NCI-H460 (cell line): ENCODE measurements at regions not wholly inside any gene's neighbourhood (a gene's known extent, or its start where the extent isn't known, plus 50 kb on each side); places are given as distances from the start of the nearest gene placed in this dataset.

Experiments
- DNase-seq: peaks from one replicate; pipeline ENCODE4 v3.0.0-alpha.2; 2016; ENCODE audit warnings: low read depth; ENCODE audit errors: extremely low read depth

DNA sequence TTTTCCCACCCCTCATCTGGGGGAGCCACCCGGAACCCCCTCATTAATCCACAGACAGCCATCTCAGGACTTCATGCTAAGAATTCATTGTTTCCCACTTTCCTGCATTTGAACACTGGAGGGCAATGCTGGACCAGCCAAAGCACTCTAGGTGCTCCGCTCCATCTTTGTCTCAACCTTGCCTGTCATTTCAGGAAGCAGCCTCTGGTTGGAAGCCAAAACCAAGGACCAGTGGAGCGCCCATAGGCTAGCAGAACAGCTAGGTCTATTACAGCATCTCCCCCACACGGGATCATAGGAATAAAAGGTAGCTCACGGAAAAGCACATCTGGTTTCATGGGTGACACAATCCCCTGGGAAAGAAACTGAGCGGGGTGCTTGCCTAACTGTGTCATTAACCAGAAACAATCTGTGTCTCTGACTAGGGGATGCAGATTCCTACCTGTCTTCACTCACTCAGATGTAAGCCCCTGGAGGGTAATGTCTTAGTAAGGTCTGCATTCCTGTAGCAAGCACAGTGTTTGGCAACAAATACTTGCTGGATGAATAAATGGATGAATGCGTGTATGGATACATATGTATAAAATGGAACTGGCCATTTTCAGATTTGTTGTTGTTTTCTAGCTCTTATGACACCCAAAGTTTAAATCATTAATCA, 197.0 kb downstream of the DAD1 start:
- DNase-seq, result peak; percentile 68

DNA sequence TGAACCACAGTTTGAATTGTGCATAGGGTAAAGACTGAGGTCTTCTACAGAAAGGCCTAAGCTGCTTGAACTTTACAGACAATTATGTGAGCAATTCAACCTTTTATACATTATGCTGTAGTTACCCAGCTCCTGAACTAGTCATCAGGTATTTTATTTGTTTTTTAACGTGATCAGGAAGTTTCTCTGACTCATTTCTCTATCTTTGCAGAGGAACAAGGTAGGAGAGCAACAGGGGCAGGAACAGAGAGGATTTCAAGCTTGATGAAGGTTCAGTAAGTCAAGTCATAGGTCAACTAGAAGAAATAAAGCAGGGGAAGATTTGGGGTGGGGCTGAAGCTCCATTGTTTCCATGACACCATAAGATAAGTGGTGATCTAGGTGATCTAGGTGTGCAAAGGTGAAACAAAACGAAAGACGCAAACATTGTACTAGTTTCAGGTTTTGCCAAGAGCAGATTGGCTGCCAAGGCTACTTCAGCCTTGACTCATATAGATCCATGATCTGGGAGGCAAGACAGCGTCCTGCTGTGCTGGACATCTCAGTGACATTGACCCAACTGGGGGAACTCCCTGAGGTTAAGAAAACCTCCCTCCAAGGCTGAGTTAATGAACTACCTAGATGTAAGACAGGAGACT, 198.1 kb downstream of the DAD1 start:
- DNase-seq, result no peak

DNA sequence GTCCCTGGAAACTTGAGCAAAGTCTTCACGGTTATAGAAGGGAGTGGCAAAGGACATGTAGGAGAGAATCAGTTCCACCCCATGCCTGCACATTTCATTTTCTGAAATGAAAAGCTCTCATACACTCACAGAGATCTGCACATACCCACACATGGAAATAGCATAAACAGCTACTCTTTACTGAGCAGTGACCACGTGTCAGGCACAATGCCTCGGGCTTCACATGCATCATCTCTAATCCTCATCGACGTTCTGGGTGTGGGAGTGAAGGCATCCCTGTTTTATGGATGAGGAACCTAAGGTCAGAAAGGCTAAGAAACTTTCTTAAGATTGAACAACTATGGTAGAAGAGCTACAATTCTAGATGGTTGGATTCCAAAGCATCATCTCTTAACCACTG, 198.8 kb downstream of the DAD1 start:
- no peak for DNase-seq

DNA sequence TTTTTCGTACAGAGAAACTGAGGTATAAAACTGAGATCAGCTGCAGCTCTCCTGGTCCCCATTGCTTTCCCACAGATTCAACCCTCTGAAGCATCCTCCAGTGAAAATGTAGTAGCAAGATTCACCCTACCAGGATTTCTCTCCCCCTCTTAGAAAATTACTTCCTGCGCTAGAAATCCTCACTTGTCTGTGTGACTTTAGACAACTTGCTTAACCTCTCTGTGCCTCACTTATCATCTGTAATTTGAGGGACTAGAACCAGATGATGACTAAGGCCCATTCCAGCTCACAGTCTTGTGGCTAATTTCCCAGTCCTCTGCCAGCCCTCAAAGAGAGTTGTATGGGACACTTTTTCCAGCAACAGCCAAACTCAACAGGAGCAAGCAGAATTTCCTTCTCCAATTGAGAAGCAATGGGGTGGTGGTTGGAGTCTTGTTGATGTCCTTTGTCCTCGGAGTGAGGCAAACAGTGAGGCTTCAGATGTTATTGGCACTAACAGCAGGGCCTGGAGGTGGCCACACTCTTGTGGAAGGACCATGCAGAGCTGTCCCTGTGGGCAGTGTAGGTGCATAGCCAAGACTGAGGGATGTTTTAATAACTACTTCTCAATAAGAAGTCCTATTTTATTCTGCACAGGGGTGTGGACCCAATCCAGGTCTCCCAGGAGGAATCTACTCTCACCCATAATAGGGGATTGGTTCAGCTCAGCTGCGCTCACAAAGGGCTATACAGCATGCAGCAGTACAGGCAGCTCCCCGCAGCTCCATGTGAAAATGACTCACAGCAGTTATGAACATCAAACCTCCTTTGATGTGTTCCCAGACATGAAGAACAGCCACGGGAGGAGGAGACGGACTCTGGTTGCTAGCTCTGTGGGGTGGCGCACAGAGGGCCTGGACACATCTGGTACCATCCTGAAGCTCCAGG, 200.1 kb downstream of the DAD1 start:
- peak; percentile 77 for DNase-seq

DNA sequence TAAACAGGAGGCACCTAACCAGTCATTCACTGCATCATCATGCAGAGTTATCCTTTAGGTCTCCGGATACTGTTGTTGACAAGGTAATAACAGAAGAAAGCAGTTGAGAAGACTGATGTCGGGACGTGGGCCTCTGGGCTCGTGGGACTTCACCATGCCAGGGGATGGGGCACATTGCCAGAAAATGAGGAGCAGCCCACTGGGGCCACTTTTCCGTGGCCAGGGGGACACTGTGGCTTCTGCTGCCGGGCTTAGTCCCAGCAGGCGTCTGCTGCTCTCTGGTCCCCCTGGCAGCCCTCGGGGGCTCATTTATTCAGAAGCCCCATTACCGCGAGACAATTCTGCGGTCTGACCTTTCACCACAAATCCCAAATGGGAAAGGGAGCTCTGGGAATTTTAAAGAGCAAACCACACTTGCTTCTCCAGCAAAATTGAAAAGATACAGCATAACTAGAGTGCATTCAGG, 201.2 kb downstream of the DAD1 start:
- no peak for DNase-seq

DNA sequence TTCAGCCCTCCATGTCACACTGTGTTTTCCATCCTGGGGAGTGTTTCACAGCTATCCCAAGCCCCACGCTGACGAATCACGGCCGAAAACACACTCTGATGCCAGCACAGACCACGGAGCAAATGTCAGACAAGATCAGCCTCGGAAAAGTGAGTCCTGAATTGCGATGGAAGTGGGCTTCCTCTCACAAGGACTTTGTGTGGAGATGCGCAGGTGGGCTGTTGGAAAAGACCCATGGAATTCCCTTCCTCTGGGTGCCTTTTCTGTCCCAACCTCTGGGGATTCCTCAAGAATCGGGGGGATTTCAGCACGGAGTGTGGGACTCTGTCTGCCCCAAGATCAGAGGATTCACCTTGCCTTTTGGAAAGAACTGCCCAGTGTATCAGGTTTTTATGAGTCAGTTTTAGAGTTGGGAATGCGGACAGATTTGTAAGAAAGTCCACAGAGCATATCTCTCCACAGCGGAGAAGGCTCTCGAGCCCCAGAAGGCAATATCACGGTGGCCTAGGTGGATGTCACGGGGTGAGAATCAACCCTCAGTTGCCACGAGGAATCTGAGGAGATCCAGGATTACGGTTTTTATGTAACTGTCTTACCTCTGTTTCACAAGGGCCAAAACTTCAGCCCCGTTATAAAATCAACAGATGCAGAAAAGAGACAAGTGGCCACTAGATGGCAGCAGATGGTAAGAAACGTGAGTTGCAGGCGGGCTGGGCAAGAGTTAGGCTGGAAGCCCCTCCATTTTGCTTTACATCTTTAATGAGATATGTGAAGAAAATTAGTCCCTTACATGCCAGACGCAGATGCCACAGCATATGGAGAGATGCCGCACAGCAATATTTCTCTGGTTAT, 201.9 kb downstream of the DAD1 start:
- peak; percentile 80 for DNase-seq

DNA sequence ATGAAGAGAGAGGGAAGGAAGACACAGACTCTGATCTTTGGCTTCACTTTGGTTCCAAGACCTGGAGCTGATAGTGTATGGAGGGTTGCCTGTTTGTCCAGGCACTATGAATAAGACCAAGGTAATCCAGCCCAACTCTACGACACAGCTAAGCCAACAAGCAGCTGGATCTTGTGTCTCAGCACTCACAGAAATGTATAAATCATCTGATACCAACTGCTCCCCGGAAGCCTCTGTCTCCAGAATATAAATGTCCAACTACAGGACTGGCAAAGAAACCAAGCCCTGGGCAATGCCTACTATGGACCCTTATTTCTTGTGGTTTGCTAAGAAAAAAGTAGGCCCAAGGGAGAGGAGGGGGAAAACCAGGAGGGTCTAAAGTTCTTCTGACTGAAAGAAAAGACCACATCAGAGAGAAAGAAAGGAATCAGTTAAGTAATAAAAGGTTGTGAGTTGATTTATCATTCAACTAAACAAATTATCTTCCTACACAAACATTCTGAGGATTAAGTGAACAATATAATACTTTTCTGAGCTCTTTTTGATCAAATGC, 204.0 kb downstream of the DAD1 start:
- no peak for DNase-seq

DNA sequence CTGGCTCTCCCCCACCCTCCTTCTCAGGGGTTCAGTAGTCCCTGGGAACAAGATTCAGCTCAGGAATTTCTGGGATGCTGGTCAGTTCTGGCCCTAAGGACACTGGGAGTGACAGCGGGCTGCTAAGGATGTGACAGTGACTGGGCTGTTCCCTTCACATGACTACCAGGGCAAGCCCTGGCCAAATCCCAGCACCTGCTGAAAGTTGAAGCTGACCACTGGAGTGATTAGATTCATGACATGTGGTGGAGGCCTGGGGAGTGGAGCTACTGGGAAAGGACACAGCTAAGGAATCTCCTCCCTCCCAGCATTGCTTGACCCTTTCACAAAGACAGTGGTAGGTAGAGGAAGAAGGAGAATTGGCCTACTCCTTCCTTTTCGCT, 204.9 kb downstream of the DAD1 start:
- no peak for DNase-seq

DNA sequence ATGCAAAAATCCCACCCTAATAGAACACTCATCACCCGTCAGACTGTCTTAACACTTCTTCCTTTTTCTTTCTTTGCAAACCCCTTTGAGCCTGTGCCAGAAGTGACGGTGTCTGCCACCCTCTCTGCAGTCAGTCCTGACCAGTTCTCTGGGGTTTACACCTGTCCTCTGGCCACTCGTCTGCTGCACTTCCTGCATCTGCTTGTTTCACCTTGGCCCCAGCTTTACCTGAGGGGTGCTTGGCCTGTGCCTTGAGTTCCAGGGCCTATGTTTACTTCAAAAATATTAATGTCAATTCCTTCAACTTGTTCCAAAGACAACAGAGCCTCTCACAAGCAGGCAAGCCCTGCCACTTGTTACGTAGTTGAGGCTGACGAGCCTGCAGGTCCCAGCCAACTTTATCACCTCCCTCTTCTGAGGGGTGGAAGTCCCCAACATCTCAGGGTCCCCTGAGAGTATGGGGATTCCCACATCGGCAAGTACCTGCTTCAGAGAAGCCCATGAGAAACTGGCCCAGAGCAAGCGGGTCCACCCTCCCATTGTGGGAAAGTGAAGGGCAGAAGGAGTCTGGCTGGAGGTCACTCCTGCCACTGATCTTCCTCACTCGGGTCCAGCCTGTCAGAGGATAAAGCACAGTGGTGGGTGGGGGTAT, 205.4 kb downstream of the DAD1 start:
- DNase-seq, result no peak

DNA sequence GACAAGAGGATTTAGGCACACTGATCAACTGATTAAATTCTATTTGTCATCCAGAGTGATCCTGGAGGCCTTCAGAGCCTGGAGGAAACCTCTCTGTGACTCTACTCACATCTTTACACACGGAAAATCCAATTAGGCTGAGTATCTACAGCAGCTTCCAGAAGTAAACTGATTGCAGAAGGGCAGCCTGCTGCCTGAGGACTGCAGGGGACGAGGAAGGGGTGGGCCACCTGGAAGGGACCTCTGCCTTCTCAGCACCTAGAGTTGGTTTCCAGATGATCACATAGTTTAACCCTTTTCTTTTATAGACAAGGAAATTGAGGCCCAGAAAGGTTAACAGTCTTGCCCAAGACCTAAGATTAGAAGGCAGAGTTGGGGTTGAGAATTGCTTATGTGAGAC, 206.1 kb downstream of the DAD1 start:
- no peak for DNase-seq

DNA sequence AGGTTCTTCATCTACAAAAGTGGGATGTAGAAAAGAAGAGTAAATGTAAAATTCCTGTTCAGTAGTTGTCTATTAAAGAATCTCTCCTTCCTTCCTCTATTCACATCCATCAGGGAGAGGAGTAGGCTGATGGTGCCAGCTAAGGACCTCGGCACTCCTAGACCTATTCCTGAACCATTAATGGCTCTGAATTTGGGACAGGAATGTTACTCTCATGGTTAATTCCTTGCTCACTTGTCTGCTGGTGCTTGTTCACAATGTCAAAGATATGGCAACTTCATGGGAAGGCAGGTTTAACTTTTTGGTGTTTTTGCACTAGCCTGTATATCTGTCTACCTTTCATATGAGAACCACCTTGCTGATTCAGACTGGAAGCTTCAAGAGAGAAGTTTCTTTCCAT, 206.6 kb downstream of the DAD1 start:
- DNase-seq, result no peak

DNA sequence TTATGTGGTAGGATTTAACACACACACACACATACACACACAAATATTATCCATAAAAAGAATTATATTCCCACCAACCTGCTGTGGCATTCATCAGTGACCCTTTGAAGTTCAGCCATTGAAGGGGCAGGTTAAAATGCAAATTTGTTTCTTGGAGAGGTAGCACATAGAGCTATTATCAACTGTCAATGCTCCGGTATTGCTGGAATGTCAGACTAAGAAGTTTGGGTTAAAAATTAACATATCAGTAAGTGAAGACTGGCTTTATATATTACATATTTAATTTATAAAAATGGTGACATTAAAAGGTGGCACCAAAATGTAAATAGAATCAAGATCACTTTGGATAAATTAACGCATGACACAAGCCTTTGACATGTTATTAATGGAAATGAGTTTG, 207.3 kb downstream of the DAD1 start:
- DNase-seq, result no peak

DNA sequence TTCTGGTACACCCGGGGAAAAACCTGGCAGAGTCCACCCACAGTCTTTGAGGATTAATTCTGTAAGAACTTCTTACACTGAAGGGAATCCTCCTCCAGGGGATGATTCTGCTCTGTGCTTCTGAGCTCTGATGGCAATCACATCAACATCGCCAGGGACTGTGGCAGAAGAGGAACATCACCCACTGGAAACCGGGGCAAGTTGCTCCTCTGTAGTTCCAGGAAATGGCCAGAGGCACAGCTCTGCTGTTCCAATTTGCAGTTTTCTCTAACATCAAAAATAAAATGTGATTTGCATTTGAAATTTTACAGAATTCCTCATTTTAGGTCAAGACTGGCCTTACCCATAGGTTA, 207.6 kb downstream of the DAD1 start:
- no peak for DNase-seq

DNA sequence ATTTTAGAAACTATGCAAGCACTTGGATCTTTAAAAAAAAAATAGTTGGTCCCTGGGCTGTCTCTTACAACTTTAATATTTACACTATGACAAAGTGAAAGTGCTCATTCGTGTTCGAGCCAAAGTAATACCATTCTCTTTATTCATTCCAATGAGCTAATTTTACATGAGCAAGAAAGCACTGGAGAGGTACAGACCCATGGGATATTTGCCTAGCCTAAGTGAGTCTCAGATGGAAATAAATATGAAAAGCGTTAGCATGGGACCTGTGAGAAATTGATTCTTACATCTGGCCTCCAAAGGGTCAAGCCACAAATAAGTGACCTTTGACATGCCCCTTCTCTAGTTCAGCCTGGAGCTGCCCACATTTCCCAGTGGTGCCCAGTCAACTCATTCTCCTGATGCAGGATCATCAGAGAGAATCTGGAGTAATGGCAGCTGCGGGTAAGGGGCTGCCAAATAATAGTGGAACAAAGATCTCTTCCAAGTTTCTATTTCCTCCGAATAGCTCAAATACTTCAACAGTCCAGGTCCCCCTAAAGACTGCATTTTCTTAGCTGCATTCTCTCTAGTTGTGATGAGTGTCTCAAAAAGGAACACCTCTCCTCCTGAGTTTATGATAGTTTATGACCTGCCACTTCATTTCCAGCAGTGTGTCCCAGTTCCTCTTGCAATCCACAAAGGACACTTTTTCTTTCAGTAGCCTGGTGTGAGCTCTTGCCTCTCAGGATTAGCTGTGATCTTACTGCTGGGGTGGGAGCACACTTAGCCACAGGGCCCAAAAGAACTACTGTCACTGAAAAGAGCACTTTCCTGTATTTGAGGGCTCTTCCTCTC, 208.2 kb downstream of the DAD1 start:
- DNase-seq, result no peak

DNA sequence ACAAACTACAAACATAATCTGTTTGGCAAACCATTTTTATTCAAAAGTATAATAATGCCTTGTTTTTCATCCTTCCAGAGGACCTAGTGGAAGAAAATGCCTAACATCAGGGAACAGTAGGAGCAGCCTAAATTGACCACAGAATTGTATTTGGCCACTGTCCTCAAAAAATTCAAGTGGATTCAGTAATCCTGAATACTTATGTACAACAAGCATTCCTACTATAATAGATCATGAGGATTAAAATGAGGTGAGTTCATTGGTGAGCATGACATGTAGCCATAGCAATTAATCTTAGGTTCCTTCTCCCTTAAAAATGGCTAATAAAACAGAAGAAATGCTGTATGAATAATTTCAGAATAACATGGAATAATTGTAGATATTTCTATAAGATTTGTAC, 209.3 kb downstream of the DAD1 start:
- no peak for DNase-seq

DNA sequence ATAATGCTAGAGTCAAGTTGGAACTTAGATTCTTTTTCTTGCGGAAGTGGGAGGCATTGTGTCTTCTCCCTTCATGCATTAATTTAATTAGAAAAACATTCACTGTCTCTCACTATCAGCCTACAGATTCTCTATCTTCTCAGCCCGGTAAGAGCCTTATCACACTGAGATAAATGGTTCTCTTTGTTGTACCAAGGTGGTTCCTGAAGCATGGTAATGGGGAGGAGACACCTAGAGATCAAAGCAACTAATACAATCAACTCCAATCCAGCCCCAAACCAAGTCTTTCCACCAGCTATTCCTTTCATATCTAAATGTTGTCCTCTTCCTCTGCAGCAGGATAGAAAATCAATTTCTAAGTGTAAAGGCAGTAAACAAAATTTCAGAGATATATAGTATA, 210.8 kb downstream of the DAD1 start:
- no peak for DNase-seq

DNA sequence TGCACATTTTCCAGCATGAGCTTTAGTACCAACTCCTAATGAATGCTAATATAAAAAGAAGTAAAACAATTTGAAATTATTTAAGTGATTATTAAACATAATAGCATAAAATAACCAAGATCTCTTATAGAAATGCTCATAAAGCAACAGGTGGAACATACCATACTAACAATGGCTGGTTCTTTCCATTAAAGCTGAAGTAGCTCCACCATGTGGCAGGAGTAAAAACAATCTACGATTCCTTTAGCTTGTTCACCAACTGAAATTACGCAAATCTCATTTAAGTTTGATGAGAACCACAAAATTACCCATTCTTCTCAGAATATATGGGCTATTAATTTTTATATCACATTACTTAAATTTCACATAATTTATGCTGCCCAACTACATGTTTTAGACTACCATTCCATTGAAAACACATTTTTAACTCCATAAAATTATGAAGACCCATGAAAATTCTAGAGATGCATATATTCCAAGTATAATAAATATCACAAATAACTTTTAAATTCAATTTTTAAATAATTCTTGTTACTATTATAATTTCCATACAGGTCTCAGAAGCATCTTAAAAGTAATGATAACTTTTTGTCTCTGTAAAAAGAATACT, 213.6 kb downstream of the DAD1 start:
- peak; percentile 77 for DNase-seq

DNA sequence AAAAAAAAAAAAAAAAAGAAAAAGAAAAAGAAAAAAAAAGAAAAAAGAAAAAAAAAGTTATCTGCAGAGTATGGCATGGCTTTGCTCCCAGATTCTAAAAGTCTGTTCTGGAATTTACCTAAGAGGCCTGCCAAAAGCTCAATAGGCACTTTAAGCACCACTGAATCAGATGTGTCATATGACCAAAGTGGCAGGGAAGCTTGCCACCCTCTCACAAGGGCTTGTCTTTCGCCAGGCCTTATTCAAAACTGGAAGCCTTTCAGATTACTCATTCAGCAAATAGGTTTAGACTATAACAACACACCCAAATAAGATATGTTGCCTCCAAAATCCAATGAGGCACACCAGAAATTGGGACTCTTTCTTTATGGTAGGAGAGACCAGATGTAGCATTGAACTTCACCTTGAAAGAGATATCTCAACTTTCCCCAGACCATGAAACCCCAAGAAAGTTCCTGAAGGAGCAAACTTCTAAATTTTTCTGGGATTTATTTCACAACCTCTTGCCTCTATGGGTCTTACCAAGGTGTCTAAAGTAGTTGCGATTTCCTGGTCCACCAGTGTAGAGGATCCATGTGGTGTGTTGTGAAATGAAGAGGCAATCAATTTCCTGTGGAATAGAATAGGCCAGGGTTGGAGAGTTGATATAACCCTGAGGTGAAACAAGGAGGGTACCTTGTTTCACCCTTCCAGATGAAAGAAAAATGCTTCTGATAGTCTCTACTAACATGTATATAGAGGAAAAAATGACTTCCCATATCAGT, 218.8 kb downstream of the DAD1 start:
- no peak for DNase-seq
